Progenitor cell of endocrine pancreas (in vitro differentiated cells): ENCODE measurements at regions not wholly inside any gene's neighbourhood (a gene's known extent, or its start where the extent isn't known, plus 50 kb on each side); places are given as distances from the start of the nearest gene placed in this dataset.

ENCODE experiments used
- DNase-seq: peaks from one replicate; pipeline ENCODE4 v3.0.0; 2021; ENCODE audit warnings: low spot score; ENCODE audit not compliant: unreplicated experiment
- H3K27ac Mint-ChIP-seq: 2 replicates; pipeline ENCODE4 v1.8.0; 2021; ENCODE audit warnings: mild to moderate bottlenecking, moderate library complexity, mixed read lengths
- H3K27me3 Mint-ChIP-seq: 2 replicates; pipeline ENCODE4 v1.8.0; 2021; ENCODE audit warnings: mixed read lengths
- H3K36me3 Mint-ChIP-seq: 2 replicates; pipeline ENCODE4 v1.8.0; 2022; ENCODE audit warnings: mixed read lengths; ENCODE audit not compliant: insufficient read depth
- H3K4me1 Mint-ChIP-seq: 2 replicates; pipeline ENCODE4 v1.8.0; 2021; ENCODE audit warnings: low read depth, mixed read lengths
- H3K4me3 Mint-ChIP-seq: 2 replicates; pipeline ENCODE4 v1.8.0; 2021; ENCODE audit warnings: low read depth, mild to moderate bottlenecking, moderate library complexity, mixed read lengths
- H3K9me3 Mint-ChIP-seq: 2 replicates; pipeline ENCODE4 v1.8.0; 2021; ENCODE audit warnings: low read depth, mixed read lengths
- TF ChIP-seq, protein P1 (sequence below): fragments of 200-600 bp; sonication (generic); IDR thresholded peaks from one replicate; pipeline ENCODE4 v1.5.0; 2021; ENCODE audit warnings: antibody characterized with exemption, mild to moderate bottlenecking; ENCODE audit not compliant: unreplicated experiment

DNA sequence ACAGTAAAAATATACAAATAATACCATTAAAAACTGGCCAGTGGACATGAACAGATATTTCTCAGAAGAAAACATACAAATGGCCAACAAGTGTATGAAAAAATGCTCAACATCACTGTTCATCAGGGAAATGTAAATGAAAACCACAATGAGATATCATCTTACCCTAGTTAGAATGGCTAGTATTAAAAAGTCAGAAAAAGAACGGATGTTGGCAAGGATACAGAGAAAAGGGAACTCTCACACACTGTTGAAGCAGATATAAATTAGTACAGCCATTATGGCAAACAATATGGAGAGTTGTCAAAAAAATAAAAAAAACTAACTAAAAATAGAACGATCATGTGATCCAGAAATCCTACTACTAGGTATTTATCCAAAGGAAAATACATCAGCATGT is 222.7 kb upstream of the NAALADL2 start:
- Mint-ChIP-seq H3K36me3 (no peaks in the 10 kb centered on the region), H3K9me3 (peaks cover 4% of the 10 kb centered on the region), H3K27me3 (no peaks in the 10 kb centered on the region), H3K4me3 (no peak overlapping the region), H3K27ac (no peak overlapping the region), H3K4me1 (no peaks in the 10 kb centered on the region)
- TF ChIP-seq, protein P1, sequence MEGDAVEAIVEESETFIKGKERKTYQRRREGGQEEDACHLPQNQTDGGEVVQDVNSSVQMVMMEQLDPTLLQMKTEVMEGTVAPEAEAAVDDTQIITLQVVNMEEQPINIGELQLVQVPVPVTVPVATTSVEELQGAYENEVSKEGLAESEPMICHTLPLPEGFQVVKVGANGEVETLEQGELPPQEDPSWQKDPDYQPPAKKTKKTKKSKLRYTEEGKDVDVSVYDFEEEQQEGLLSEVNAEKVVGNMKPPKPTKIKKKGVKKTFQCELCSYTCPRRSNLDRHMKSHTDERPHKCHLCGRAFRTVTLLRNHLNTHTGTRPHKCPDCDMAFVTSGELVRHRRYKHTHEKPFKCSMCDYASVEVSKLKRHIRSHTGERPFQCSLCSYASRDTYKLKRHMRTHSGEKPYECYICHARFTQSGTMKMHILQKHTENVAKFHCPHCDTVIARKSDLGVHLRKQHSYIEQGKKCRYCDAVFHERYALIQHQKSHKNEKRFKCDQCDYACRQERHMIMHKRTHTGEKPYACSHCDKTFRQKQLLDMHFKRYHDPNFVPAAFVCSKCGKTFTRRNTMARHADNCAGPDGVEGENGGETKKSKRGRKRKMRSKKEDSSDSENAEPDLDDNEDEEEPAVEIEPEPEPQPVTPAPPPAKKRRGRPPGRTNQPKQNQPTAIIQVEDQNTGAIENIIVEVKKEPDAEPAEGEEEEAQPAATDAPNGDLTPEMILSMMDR = no peak
- no peak for DNase-seq

DNA sequence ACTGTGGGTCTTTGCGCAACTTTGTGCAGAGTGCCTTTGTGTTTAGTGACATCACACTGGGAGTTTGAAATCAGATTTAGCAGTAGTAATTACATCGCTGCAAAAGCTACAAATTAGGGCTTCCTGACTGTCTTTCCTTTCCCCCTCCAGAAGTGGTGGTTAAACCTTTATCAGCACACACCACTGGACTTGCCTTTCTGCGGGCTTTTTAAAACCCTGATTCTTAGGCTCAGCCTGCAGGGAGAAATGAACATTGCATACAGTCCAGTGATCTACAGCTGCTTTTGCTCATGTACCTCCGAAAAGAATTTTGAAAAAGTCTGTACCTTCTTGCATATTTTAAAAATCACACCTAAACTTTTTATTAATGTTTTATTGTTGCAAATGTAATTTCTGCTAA is 219.7 kb upstream of the NAALADL2 start:
- no peak for DNase-seq
- Mint-ChIP-seq H3K9me3 (peaks cover 4% of the 10 kb centered on the region), H3K27me3 (no peaks in the 10 kb centered on the region), H3K36me3 (no peaks in the 10 kb centered on the region), H3K4me3 (no peak overlapping the region), H3K27ac (no peak overlapping the region), H3K4me1 (no peaks in the 10 kb centered on the region)
- TF ChIP-seq, protein P1 = no peak

DNA sequence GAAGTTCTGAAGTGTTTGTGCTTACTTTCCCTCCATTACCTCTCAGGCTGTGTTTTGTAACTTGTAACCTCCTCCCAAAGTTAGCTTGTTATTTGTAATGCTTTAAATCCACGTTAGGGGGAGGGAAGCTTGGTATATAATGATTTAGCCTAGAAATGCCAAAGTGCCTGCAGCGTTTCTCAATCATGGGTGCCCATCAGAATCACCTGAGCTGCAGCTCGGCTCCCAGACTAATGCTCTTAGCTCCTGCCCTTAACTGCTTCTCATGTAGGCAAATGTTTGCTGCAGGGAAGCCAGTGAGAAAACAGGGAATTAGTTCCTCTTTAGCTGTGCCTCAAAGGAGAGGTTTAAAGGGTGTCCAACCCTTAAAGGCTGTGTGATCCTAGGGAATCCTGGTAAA is 219.2 kb upstream of the NAALADL2 start:
- Mint-ChIP-seq H3K9me3 (peaks cover 4% of the 10 kb centered on the region), H3K4me3 (no peak overlapping the region), H3K27me3 (no peaks in the 10 kb centered on the region), H3K4me1 (no peaks in the 10 kb centered on the region), H3K36me3 (no peaks in the 10 kb centered on the region), H3K27ac (no peak overlapping the region)
- TF ChIP-seq, protein P1 = no peak
- DNase-seq = no peak

DNA sequence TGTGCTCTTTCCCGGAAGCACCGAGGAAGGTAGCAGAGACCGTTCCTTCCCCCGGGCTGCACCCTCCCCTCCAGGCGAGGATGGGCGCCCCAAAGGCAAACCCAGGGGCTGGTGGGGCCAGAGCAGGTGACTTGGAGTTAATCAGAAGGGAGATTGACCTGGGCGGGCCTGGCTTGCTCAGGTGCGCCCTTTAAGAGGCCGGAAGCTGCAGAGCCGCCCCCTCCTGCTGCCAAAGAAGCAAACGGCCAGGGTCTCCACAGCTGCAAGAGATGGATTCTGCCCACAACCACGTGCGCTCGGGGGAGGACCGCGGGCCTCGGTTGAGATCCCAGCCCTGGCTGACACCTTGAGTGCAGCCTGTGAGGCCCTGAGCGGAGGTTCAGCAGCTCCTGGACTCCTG is 218.2 kb upstream of the NAALADL2 start:
- Mint-ChIP-seq H3K27ac (no peak overlapping the region), H3K27me3 (no peaks in the 10 kb centered on the region), H3K4me1 (no peaks in the 10 kb centered on the region), H3K4me3 (no peak overlapping the region), H3K36me3 (no peaks in the 10 kb centered on the region), H3K9me3 (peaks cover 3% of the 10 kb centered on the region)
- DNase-seq = no peak
- TF ChIP-seq, protein P1 = no peak

DNA sequence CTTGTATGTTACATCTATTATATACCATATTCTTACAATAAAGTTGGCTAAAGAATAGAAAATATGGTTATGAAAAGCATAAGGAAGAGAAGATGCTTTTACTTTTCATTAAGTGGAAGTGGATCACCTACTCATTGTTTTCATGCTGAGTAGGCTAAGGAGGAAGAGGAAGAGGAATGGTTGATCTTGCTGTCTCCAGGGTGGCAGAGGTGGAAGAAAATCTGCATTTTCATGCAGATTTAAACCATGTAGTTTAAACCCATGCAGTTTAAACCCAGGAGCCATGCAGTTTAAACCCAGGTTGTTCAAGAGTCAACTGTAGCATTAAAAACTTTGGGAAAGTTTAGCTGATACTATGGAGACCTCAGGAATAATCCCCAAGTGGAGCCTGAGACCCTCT is 214.8 kb upstream of the NAALADL2 start:
- TF ChIP-seq, protein P1 = no peak
- DNase-seq = no peak
- H3K36me3 Mint-ChIP-seq = no peaks in the 10 kb centered on the region
- H3K9me3 Mint-ChIP-seq = no peaks in the 10 kb centered on the region
- H3K4me3 Mint-ChIP-seq = no peak overlapping the region
- no peaks in the 10 kb centered on the region for H3K27me3 Mint-ChIP-seq
- H3K27ac Mint-ChIP-seq = no peak overlapping the region
- no peaks in the 10 kb centered on the region for H3K4me1 Mint-ChIP-seq

DNA sequence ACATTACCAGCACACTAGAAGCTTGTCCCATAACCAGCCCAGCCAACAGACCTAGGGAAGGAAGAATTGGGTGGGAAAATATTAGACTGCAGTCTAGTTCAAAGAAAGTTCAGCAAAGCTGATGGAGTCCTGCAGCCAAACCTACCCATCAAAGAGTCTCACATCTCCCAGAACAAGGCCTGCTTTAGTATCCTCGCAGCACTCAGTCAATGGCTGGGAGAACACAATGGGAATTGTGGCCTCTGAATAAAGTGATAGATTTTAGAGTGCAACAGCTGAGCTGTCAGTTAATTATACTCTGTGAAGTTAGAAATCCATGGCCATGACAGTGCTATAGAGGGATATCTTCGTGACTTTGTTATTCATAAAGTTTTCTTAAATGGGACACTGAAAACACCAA is 207.2 kb upstream of the NAALADL2 start:
- TF ChIP-seq, protein P1 = no peak
- no peak overlapping the region for H3K4me3 Mint-ChIP-seq
- H3K36me3 Mint-ChIP-seq = no peaks in the 10 kb centered on the region
- H3K27ac Mint-ChIP-seq = no peak overlapping the region
- peaks cover 5% of the 10 kb centered on the region for H3K4me1 Mint-ChIP-seq
- DNase-seq = no peak
- H3K27me3 Mint-ChIP-seq = no peaks in the 10 kb centered on the region
- no peaks in the 10 kb centered on the region for H3K9me3 Mint-ChIP-seq
